ENCODE measurements at regions not wholly inside any gene's neighbourhood (a gene's known extent, or its start where the extent isn't known, plus 50 kb on each side); places are given as distances from the start of the nearest gene placed in this dataset.

DNA sequence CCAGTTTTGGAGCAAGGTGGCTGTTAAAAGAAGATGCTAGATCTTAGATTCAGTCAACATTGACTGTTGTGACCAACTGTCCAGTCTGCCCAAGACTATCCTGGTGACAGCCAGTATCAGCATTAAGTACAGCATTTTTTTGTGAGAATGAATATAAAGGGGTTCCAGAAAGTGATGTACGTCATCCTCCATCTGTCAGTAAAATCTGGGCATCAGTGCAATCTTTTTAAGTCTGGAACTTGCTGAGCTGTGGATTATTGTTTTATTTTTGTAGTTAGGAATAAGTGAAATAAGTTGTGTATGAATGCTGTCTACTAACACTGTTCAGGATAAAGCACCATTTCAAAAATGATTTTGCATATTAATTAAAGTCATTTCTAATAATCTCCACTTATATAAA is 1020.0 kb upstream of the GHITM start:
- no peaks in the 10 kb centered on the region for H3K36me3 Mint-ChIP-seq (ENCODE audit: unreplicated experiment)
- no peaks in the 10 kb centered on the region for H3K27me3 Mint-ChIP-seq (ENCODE audit: unreplicated experiment)
- H3K4me3 Mint-ChIP-seq (ENCODE audit: unreplicated experiment) = no peak overlapping the region
- H3K4me1 Mint-ChIP-seq (ENCODE audit: unreplicated experiment) = no peaks in the 10 kb centered on the region
- no peak overlapping the region for H3K27ac Mint-ChIP-seq (ENCODE audit: unreplicated experiment)
- TF ChIP-seq, protein P1, sequence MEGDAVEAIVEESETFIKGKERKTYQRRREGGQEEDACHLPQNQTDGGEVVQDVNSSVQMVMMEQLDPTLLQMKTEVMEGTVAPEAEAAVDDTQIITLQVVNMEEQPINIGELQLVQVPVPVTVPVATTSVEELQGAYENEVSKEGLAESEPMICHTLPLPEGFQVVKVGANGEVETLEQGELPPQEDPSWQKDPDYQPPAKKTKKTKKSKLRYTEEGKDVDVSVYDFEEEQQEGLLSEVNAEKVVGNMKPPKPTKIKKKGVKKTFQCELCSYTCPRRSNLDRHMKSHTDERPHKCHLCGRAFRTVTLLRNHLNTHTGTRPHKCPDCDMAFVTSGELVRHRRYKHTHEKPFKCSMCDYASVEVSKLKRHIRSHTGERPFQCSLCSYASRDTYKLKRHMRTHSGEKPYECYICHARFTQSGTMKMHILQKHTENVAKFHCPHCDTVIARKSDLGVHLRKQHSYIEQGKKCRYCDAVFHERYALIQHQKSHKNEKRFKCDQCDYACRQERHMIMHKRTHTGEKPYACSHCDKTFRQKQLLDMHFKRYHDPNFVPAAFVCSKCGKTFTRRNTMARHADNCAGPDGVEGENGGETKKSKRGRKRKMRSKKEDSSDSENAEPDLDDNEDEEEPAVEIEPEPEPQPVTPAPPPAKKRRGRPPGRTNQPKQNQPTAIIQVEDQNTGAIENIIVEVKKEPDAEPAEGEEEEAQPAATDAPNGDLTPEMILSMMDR (IDR thresholded peaks at IDR 0.05) = no peak
- no peak for DNase-seq (ENCODE audit: extremely low spot score, unreplicated experiment)
- no peaks in the 10 kb centered on the region for H3K9me3 Mint-ChIP-seq (ENCODE audit: unreplicated experiment)

DNA sequence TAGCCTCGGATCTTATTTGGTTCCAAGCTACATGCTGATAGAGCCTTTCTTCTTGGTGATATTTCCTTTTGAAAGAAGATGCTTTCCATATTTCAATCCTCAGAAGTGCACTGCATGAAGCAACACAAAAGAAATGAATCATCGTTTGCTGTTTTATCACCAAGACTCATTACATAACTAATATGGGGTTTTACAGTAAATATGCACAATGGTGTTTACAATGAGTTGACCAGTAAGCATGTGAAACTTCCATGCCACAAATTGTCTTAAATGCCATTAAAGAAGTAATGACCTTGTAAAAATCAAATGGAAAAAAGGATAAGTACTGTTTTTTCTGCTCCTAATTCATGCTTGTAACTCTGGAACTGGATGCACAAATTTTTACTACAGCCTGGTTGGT is 1017.0 kb upstream of the GHITM start:
- TF ChIP-seq, protein P1 (IDR thresholded peaks at IDR 0.05) = no peak
- Mint-ChIP-seq H3K36me3 (ENCODE audit: unreplicated experiment) (no peaks in the 10 kb centered on the region), H3K4me1 (ENCODE audit: unreplicated experiment) (no peaks in the 10 kb centered on the region), H3K4me3 (ENCODE audit: unreplicated experiment) (no peak overlapping the region), H3K27ac (ENCODE audit: unreplicated experiment) (no peak overlapping the region), H3K27me3 (ENCODE audit: unreplicated experiment) (no peaks in the 10 kb centered on the region), H3K9me3 (ENCODE audit: unreplicated experiment) (peaks cover 4% of the 10 kb centered on the region)
- DNase-seq (ENCODE audit: extremely low spot score, unreplicated experiment) = no peak

DNA sequence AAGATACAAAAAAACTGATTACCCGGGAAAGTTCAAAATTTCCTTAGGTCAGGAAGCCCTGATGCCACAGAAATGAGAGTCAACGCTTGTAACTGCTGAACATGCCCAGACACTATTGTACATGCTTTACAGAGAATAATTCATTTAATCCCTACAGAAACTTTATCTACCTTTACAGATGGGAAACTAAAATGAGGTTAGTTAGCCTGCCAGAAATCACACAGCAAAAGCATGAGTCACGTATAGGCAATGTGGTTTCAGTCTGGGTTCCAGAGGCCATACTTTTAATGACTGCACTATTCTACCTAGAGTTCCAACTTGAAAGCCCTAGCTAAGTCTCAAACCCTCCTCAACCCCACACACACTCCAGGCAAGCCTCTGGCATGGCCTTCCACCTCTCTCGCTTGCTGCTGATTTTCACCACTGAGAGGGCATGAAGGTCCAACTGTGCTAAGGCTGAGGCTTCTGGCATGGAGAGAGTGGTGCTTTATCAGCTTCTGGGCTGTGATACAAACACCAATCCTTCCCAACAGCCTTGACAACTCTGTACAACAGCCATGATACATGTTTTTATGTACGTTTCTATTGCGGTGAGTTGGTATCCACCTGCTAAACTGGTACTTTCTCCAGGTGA is 1011.2 kb upstream of the GHITM start:
- TF ChIP-seq, protein P1 (IDR thresholded peaks at IDR 0.05) = no peak
- Mint-ChIP-seq H3K4me3 (ENCODE audit: unreplicated experiment) (no peak overlapping the region), H3K4me1 (ENCODE audit: unreplicated experiment) (no peaks in the 10 kb centered on the region), H3K36me3 (ENCODE audit: unreplicated experiment) (no peaks in the 10 kb centered on the region), H3K27me3 (ENCODE audit: unreplicated experiment) (peaks cover 7% of the 10 kb centered on the region), H3K27ac (ENCODE audit: unreplicated experiment) (no peak overlapping the region), H3K9me3 (ENCODE audit: unreplicated experiment) (peaks cover 9% of the 10 kb centered on the region)
- DNase-seq (ENCODE audit: extremely low spot score, unreplicated experiment) = no peak

DNA sequence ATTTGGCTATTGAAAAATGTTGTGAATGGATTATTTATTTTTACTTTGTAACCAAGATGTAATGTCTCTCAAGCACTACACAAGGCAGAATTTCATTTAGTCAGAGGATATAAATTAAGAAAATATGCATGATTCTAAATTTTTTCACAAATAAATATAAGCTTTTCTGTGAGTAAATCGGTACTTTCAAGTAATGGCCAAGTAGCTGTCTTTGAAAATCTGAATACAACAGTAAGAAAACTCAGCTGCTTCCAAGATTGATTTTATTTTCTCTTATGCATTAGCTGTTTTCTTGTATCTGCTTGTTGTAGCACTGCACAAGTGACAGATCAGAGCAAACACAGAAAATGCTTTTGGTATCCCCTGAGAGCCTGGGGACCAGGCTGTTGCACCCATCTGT is 998.5 kb upstream of the GHITM start:
- no peaks in the 10 kb centered on the region for H3K9me3 Mint-ChIP-seq (ENCODE audit: unreplicated experiment)
- peaks cover 8% of the 10 kb centered on the region for H3K27me3 Mint-ChIP-seq (ENCODE audit: unreplicated experiment)
- TF ChIP-seq, protein P1 (IDR thresholded peaks at IDR 0.05) = no peak
- H3K36me3 Mint-ChIP-seq (ENCODE audit: unreplicated experiment) = no peaks in the 10 kb centered on the region
- H3K27ac Mint-ChIP-seq (ENCODE audit: unreplicated experiment) = no peak overlapping the region
- no peak for DNase-seq (ENCODE audit: extremely low spot score, unreplicated experiment)
- no peaks in the 10 kb centered on the region for H3K4me1 Mint-ChIP-seq (ENCODE audit: unreplicated experiment)
- no peak overlapping the region for H3K4me3 Mint-ChIP-seq (ENCODE audit: unreplicated experiment)

DNA sequence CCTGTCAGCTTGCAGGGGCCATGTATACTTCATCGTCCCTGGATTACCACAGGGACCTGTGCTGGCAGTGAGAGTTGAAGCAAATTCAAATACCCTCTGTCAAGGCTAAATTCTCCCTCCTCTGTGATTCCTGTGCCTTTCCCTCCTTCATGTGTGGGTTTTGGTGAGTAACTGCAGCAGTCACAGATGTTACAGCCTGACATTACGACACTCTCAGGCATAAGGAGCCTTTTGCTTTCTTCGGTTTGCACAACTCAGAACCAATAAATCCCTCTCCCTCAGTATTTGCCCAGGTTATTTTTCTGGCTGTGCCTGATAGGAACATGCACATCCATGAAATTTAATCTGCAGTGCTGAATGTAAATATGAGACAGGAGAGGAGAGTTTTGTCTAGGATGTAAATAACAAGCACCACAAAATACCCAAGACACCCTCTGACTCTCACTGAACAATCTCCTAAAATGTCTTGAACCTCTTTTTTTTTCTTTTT is 997.2 kb upstream of the GHITM start:
- Mint-ChIP-seq H3K9me3 (ENCODE audit: unreplicated experiment) (no peaks in the 10 kb centered on the region), H3K4me1 (ENCODE audit: unreplicated experiment) (no peaks in the 10 kb centered on the region), H3K27me3 (ENCODE audit: unreplicated experiment) (peaks cover 8% of the 10 kb centered on the region), H3K27ac (ENCODE audit: unreplicated experiment) (no peak overlapping the region), H3K36me3 (ENCODE audit: unreplicated experiment) (no peaks in the 10 kb centered on the region), H3K4me3 (ENCODE audit: unreplicated experiment) (no peak overlapping the region)
- TF ChIP-seq, protein P1 (IDR thresholded peaks at IDR 0.05) = no peak
- no peak for DNase-seq (ENCODE audit: extremely low spot score, unreplicated experiment)

Data from osteocyte (in vitro differentiated cells).